HEK293 (cell line): ENCODE measurements at regions not wholly inside any gene's neighbourhood (a gene's known extent, or its start where the extent isn't known, plus 50 kb on each side); places are given as distances from the start of the nearest gene placed in this dataset.

Experiments used
- CTCF ChIA-PET: fragments of 350-600 bp; formaldehyde crosslinking; extraction: SDS; loops from one replicate; lab custom pipeline; 2021; ENCODE audit warnings: antibody characterized with exemption; lab: Yijun Ruan, JAX
- POLR2A ChIA-PET: fragments of 300-600 bp; formaldehyde crosslinking; extraction: SDS; loops from one replicate; lab custom pipeline; 2020; ENCODE audit warnings: antibody characterized with exemption, inconsistent platforms; lab: Yijun Ruan, JAX
- H3K27ac ChIP-seq: fragments of 200-500 bp; sonication (Bioruptor generic); 2 replicates; pipeline ENCODE4 v1.5.1; 2014; ENCODE audit warnings: low read depth, low read length, control low read depth, inconsistent platforms; ENCODE audit errors: extremely low read depth
- H3K36me3 ChIP-seq, 2 experiments: fragments of 200-500 bp in 1 of 2; sonication (Bioruptor generic) in 1 of 2; 1 replicate in 1 of 2; 2 replicates in 1 of 2; pipeline ENCODE4 v1.5.1; 2014 to 2017; ENCODE audit warnings: inconsistent platforms in 2 of 2, low read length in 2 of 2; ENCODE audit not compliant: control insufficient read depth in 2 of 2, insufficient read depth in 1 of 2
- H3K4me1 ChIP-seq: fragments of 200-500 bp; sonication (Bioruptor generic); 2 replicates; pipeline ENCODE4 v1.5.1; 2014; ENCODE audit warnings: mild to moderate bottlenecking, low read length, inconsistent platforms; ENCODE audit not compliant: control insufficient read depth, insufficient read depth
- H3K4me3 ChIP-seq: 2 replicates; pipeline ENCODE4 v1.5.1; 2011; ENCODE audit warnings: low read depth, mild to moderate bottlenecking, control low read depth, low read length, moderate library complexity
- H3K9me3 ChIP-seq: fragments of 200-500 bp; sonication (Bioruptor generic); 2 replicates; pipeline ENCODE4 v1.5.1; 2014; ENCODE audit warnings: low read depth, low read length, inconsistent platforms; ENCODE audit not compliant: control insufficient read depth, insufficient read depth
- HOXC10 ChIP-seq: sonication (generic); formaldehyde crosslinking; IDR thresholded peaks from 2 replicates; pipeline ENCODE4 v1.8.1; 2023; ENCODE audit warnings: mild to moderate bottlenecking, missing genetic modification reagents
- OSR2 ChIP-seq: fragments of 450-650 bp; formaldehyde crosslinking; IDR thresholded peaks from 2 replicates; pipeline ENCODE4 v1.5.1; 2016; ENCODE audit warnings: missing biosample characterization, missing genetic modification characterization
- PRDM1 ChIP-seq: fragments of 450-650 bp; formaldehyde crosslinking; IDR thresholded peaks from 2 replicates; pipeline ENCODE4; 2016; ENCODE audit warnings: missing biosample characterization, missing genetic modification characterization
- REPIN1 ChIP-seq: fragments of 450-650 bp; formaldehyde crosslinking; IDR thresholded peaks from 2 replicates; pipeline ENCODE4 v1.5.1; 2017; ENCODE audit warnings: missing biosample characterization, missing genetic modification characterization, low read depth
- SETDB1 ChIP-seq: IDR thresholded peaks from one replicate; pipeline ENCODE4 v1.6.1; 2017; ENCODE audit warnings: mild to moderate bottlenecking, low read length, moderate library complexity, mixed read lengths; ENCODE audit not compliant: insufficient read length
- TRIM28 ChIP-seq: IDR thresholded peaks from 2 replicates; pipeline ENCODE4 v1.6.1; 2011; ENCODE audit warnings: low read length, control low read depth, borderline replicate concordance
- YY2 ChIP-seq: fragments of 450-650 bp; formaldehyde crosslinking; IDR thresholded peaks from 2 replicates; pipeline ENCODE4 v1.5.1; 2016; ENCODE audit warnings: missing biosample characterization, missing genetic modification characterization
- ZNF169 ChIP-seq: fragments of 450-650 bp; formaldehyde crosslinking; IDR thresholded peaks from 2 replicates; pipeline ENCODE4 v1.5.1; 2016; ENCODE audit warnings: missing biosample characterization, missing genetic modification characterization
- ZNF202 ChIP-seq: fragments of 450-650 bp; formaldehyde crosslinking; IDR thresholded peaks from 2 replicates; pipeline ENCODE4 v1.5.1; 2016; ENCODE audit warnings: missing biosample characterization, missing genetic modification characterization, borderline replicate concordance
- ZNF223 ChIP-seq: fragments of 450-650 bp; formaldehyde crosslinking; IDR thresholded peaks from 2 replicates; pipeline ENCODE4 v1.5.1; 2016; ENCODE audit warnings: missing biosample characterization, missing genetic modification characterization
- ZNF239 ChIP-seq: fragments of 450-650 bp; formaldehyde crosslinking; IDR thresholded peaks from 2 replicates; pipeline ENCODE4 v1.5.1; 2016; ENCODE audit warnings: missing biosample characterization, missing genetic modification characterization
- ZNF266 ChIP-seq: fragments of 450-650 bp; formaldehyde crosslinking; IDR thresholded peaks from 2 replicates; pipeline ENCODE4 v1.5.1; 2016; ENCODE audit warnings: missing biosample characterization, missing genetic modification characterization, low read depth
- ZNF350 ChIP-seq: fragments of 450-650 bp; formaldehyde crosslinking; IDR thresholded peaks from 2 replicates; pipeline ENCODE4 v1.5.0; 2017; ENCODE audit warnings: missing biosample characterization, mild to moderate bottlenecking, missing genetic modification characterization
- ZNF354C ChIP-seq: fragments of 450-650 bp; formaldehyde crosslinking; IDR thresholded peaks from 2 replicates; pipeline ENCODE4 v1.5.1; 2016; ENCODE audit warnings: missing biosample characterization, missing genetic modification characterization, low read depth, borderline replicate concordance
- ZNF501 ChIP-seq: fragments of 450-650 bp; formaldehyde crosslinking; IDR thresholded peaks from 2 replicates; pipeline ENCODE4 v1.5.1; 2016; ENCODE audit warnings: missing biosample characterization, missing genetic modification characterization
- ZNF530 ChIP-seq: fragments of 450-650 bp; formaldehyde crosslinking; IDR thresholded peaks from 2 replicates; pipeline ENCODE4 v1.5.1; 2016; ENCODE audit warnings: low read depth, missing biosample characterization, missing genetic modification characterization
- ZNF707 ChIP-seq: fragments of 450-650 bp; formaldehyde crosslinking; IDR thresholded peaks from 2 replicates; pipeline ENCODE4 v1.5.1; 2016; ENCODE audit warnings: missing biosample characterization, missing genetic modification characterization
- ZNF76 ChIP-seq: fragments of 450-650 bp; formaldehyde crosslinking; IDR thresholded peaks from 2 replicates; pipeline ENCODE4; 2016; ENCODE audit warnings: low read depth, missing biosample characterization, missing genetic modification characterization, borderline replicate concordance
- TF ChIP-seq, protein P1 (sequence below): fragments of 450-650 bp; IDR thresholded peaks from 2 replicates; pipeline ENCODE4 v1.5.1; 2018; ENCODE audit warnings: missing biosample characterization, missing genetic modification characterization
- TF ChIP-seq, protein P2 (sequence below): fragments of 450-650 bp; formaldehyde crosslinking; IDR thresholded peaks from 2 replicates; pipeline ENCODE4 v1.5.1; 2016; ENCODE audit warnings: missing biosample characterization, missing genetic modification characterization
- TF ChIP-seq, protein P3 (sequence below): fragments of 450-650 bp; formaldehyde crosslinking; IDR thresholded peaks from 2 replicates; pipeline ENCODE4 v1.5.1; 2016; ENCODE audit warnings: missing biosample characterization, missing genetic modification characterization, low read depth
- TF ChIP-seq, protein P4 (sequence below): fragments of 450-650 bp; formaldehyde crosslinking; IDR thresholded peaks from 2 replicates; pipeline ENCODE4 v1.5.1; 2016; ENCODE audit warnings: missing biosample characterization, missing genetic modification characterization
- TF ChIP-seq, protein P5 (sequence below): sonication (generic); formaldehyde crosslinking; IDR thresholded peaks from 2 replicates; pipeline ENCODE4 v1.8.1; 2022; ENCODE audit warnings: mild to moderate bottlenecking, moderate library complexity, missing genetic modification reagents
- TF ChIP-seq, protein P6 (sequence below): fragments of 450-650 bp; formaldehyde crosslinking; IDR thresholded peaks from 2 replicates; pipeline ENCODE4 v1.5.1; 2016; ENCODE audit warnings: missing biosample characterization, missing genetic modification characterization

DNA sequence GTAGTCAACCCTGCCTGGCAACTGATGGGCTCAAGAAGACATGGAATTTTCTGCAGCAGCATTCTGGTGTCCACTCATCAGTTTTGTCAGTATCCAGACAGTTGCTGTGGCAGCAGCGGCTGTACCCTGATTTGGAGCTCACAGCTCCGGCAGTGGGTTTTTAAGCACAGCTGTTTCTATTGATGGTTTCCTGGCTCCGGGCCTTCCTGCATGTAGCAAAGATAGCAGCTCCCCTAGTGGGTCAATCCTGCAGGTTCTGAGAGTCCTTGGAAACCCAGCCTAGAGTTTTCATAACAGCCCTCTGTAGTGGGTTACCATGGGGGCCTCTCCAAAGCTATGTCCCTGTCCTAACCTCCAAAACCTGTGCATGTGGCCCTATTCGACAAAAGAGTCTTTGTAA is 84.0 kb upstream of the ATP6AP2 start:
- Histone ChIP-seq H3K36me3 (no peaks in the 10 kb centered on the region), H3K4me3 (no peak overlapping the region), H3K9me3 (no peaks in the 10 kb centered on the region), H3K4me1 (no peaks in the 10 kb centered on the region), H3K27ac (no peak overlapping the region)
- CTCF ChIA-PET, result interaction anchor here (0.5 to 0.6 kb wide), 2 partner anchors 131 to 242 kb away, joined by 3 to 4 read pairs; no protein-coding TSS in a partner anchor
- TF ChIP-seq, protein P1, sequence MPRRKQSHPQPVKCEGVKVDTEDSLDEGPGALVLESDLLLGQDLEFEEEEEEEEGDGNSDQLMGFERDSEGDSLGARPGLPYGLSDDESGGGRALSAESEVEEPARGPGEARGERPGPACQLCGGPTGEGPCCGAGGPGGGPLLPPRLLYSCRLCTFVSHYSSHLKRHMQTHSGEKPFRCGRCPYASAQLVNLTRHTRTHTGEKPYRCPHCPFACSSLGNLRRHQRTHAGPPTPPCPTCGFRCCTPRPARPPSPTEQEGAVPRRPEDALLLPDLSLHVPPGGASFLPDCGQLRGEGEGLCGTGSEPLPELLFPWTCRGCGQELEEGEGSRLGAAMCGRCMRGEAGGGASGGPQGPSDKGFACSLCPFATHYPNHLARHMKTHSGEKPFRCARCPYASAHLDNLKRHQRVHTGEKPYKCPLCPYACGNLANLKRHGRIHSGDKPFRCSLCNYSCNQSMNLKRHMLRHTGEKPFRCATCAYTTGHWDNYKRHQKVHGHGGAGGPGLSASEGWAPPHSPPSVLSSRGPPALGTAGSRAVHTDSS (tag by site-specific recombination), result no peak
- TF ChIP-seq ZNF223 (no peak), ZNF354C (tag by site-specific recombination) (no peak), ZNF707 (no peak)
- POLR2A ChIA-PET, result no interaction called here

DNA sequence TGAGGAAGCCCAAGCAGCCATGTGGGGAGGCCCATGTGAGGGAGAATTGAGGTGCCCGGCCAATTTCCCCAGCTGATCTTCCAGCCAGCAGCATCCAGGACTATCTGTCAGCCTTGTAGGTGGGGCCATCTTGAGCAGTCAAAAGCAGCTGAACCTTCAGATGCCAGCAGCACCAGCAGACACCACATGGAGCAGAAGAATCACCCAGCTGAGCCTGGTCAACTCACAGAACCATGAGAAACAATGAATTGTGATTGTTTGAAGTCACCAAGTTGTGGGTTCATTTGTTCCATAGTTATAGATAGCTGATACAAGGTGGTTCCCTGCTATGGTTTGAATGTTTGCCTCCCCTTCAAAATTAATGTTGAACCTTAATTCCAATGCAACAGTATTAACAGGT is 85.1 kb upstream of the ATP6AP2 start:
- Histone ChIP-seq H3K9me3 (no peaks in the 10 kb centered on the region), H3K4me1 (no peaks in the 10 kb centered on the region), H3K36me3 (no peaks in the 10 kb centered on the region), H3K27ac (no peak overlapping the region), H3K4me3 (no peak overlapping the region)
- ChIA-PET POLR2A (no interaction called here), CTCF (interaction anchor here (0.7 to 1.1 kb wide), 3 partner anchors 10 to 1237 kb away, joined by 3 to 4 read pairs (median 3); no protein-coding TSS in a partner anchor)
- TF ChIP-seq TRIM28, result peak; percentile 27; the same call in 1 of the 2 replicates
- peak; percentile 44 for TF ChIP-seq SETDB1
- no peak for TF ChIP-seq ZNF530 (tag by site-specific recombination)

DNA sequence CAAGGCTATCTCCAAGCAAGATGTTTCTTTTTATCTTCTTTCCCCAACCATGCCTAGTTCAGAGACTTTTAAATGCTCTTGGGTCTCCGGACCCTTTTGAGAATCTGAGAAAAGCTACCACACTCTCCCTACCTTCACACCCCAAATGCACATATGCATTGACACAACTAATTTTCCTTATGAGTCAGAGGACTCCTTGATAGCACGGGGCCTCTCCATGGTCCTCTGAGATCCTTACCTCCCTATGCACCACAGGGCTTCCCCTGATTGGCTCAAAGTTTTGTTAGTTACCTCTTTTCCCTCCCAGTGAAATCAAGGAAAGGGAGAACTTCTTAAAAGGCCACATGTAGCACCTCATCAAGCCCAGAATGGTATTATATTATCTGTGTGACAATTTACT is 86.8 kb upstream of the ATP6AP2 start:
- no peak overlapping the region for H3K4me3 ChIP-seq
- H3K27ac ChIP-seq, result no peak overlapping the region
- POLR2A ChIA-PET, result interaction anchor here (0.7 kb wide), 1 partner anchor 727 kb away, joined by 4 read pairs; no protein-coding TSS in a partner anchor
- H3K9me3 ChIP-seq, result no peaks in the 10 kb centered on the region
- no peaks in the 10 kb centered on the region for H3K36me3 ChIP-seq
- H3K4me1 ChIP-seq, result no peaks in the 10 kb centered on the region
- TF ChIP-seq PRDM1 (tag by site-specific recombination) (no peak), ZNF202 (no peak), HOXC10 (CRISPR knock-in tag) (no peak), ZNF501 (tag by site-specific recombination) (no peak), ZNF266 (tag by site-specific recombination) (no peak), OSR2 (tag by site-specific recombination) (no peak), ZNF76 (no peak), ZNF169 (tag by site-specific recombination) (no peak), ZNF239 (no peak), ZNF350 (no peak), YY2 (no peak), REPIN1 (tag by site-specific recombination) (no peak)
- TF ChIP-seq, protein P2, sequence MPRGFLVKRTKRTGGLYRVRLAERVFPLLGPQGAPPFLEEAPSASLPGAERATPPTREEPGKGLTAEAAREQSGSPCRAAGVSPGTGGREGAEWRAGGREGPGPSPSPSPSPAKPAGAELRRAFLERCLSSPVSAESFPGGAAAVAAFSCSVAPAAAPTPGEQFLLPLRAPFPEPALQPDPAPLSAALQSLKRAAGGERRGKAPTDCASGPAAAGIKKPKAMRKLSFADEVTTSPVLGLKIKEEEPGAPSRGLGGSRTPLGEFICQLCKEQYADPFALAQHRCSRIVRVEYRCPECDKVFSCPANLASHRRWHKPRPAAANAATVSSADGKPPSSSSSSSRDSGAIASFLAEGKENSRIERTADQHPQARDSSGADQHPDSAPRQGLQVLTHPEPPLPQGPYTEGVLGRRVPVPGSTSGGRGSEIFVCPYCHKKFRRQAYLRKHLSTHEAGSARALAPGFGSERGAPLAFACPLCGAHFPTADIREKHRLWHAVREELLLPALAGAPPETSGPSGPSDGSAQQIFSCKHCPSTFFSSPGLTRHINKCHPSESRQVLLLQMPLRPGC (tag by site-specific recombination), result no peak
- TF ChIP-seq, protein P3, sequence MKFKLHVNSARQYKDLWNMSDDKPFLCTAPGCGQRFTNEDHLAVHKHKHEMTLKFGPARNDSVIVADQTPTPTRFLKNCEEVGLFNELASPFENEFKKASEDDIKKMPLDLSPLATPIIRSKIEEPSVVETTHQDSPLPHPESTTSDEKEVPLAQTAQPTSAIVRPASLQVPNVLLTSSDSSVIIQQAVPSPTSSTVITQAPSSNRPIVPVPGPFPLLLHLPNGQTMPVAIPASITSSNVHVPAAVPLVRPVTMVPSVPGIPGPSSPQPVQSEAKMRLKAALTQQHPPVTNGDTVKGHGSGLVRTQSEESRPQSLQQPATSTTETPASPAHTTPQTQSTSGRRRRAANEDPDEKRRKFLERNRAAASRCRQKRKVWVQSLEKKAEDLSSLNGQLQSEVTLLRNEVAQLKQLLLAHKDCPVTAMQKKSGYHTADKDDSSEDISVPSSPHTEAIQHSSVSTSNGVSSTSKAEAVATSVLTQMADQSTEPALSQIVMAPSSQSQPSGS, result no peak
- TF ChIP-seq, protein P4, sequence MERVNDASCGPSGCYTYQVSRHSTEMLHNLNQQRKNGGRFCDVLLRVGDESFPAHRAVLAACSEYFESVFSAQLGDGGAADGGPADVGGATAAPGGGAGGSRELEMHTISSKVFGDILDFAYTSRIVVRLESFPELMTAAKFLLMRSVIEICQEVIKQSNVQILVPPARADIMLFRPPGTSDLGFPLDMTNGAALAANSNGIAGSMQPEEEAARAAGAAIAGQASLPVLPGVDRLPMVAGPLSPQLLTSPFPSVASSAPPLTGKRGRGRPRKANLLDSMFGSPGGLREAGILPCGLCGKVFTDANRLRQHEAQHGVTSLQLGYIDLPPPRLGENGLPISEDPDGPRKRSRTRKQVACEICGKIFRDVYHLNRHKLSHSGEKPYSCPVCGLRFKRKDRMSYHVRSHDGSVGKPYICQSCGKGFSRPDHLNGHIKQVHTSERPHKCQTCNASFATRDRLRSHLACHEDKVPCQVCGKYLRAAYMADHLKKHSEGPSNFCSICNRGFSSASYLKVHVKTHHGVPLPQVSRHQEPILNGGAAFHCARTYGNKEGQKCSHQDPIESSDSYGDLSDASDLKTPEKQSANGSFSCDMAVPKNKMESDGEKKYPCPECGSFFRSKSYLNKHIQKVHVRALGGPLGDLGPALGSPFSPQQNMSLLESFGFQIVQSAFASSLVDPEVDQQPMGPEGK (tag by site-specific recombination), result no peak
- TF ChIP-seq, protein P5, sequence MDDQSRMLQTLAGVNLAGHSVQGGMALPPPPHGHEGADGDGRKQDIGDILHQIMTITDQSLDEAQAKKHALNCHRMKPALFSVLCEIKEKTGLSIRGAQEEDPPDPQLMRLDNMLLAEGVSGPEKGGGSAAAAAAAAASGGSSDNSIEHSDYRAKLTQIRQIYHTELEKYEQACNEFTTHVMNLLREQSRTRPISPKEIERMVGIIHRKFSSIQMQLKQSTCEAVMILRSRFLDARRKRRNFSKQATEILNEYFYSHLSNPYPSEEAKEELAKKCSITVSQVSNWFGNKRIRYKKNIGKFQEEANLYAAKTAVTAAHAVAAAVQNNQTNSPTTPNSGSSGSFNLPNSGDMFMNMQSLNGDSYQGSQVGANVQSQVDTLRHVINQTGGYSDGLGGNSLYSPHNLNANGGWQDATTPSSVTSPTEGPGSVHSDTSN (CRISPR knock-in tag), result no peak
- TF ChIP-seq, protein P6, sequence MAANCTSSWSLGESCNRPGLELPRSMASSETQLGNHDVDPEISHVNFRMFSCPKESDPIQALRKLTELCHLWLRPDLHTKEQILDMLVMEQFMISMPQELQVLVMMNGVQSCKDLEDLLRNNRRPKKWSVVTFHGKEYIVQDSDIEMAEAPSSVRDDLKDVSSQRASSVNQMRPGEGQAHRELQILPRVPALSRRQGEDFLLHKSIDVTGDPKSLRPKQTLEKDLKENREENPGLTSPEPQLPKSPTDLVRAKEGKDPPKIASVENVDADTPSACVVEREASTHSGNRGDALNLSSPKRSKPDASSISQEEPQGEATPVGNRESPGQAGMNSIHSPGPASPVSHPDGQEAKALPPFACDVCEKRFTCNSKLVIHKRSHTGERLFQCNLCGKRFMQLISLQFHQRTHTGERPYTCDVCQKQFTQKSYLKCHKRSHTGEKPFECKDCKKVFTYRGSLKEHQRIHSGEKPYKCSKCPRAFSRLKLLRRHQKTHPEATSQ (tag by site-specific recombination), result no peak
- CTCF ChIA-PET, result interaction anchor here (0.8 kb wide), 1 partner anchor 50 kb away, joined by 5 read pairs; no protein-coding TSS in a partner anchor
